DOHH2 (cell line): ENCODE measurements at regions not wholly inside any gene's neighbourhood (a gene's known extent, or its start where the extent isn't known, plus 50 kb on each side); places are given as distances from the start of the nearest gene placed in this dataset.

ENCODE experiments used
- H3F3A ChIP-seq: fragments of 200-600 bp; sonication (generic), shearing (Covaris generic); 2 replicates; pipeline ENCODE4 v1.6.0; 2016; ENCODE audit warnings: antibody characterized with exemption, mild to moderate bottlenecking; ENCODE audit not compliant: control insufficient read depth, insufficient read depth
- H3K27ac ChIP-seq: fragments of 200-600 bp; sonication (generic); 2 replicates; pipeline ENCODE4 v1.5.1; 2014; ENCODE audit warnings: low read depth, mild to moderate bottlenecking, low read length, moderate library complexity
- H3K27me3 ChIP-seq: fragments of 200-600 bp; sonication (generic); 2 replicates; pipeline ENCODE4 v1.6.1; 2014; ENCODE audit warnings: mild to moderate bottlenecking, low read length, mixed read lengths; ENCODE audit not compliant: control insufficient read depth
- H3K36me3 ChIP-seq: fragments of 200-600 bp; sonication (generic); 2 replicates; pipeline ENCODE4 v1.6.1; 2014; ENCODE audit warnings: mild to moderate bottlenecking, low read length, moderate library complexity, mixed read lengths; ENCODE audit not compliant: control insufficient read depth
- H3K4me1 ChIP-seq: fragments of 200-600 bp; sonication (generic); 2 replicates; pipeline ENCODE4 v1.6.1; 2014; ENCODE audit warnings: mild to moderate bottlenecking, low read length, mixed read lengths; ENCODE audit not compliant: control insufficient read depth
- H3K4me2 ChIP-seq: fragments of 200-600 bp; sonication (generic); 2 replicates; pipeline ENCODE4 v1.6.0; 2014; ENCODE audit warnings: mild to moderate bottlenecking, low read length, moderate library complexity
- H3K4me3 ChIP-seq: fragments of 200-600 bp; sonication (generic); 2 replicates; pipeline ENCODE4 v1.5.1; 2014; ENCODE audit warnings: mild to moderate bottlenecking, low read length, mixed read lengths
- H3K79me2 ChIP-seq: fragments of 200-600 bp; sonication (generic); 2 replicates; pipeline ENCODE4 v1.6.1; 2014; ENCODE audit warnings: mild to moderate bottlenecking, low read length, mixed read lengths; ENCODE audit not compliant: control insufficient read depth
- H3K9me2 ChIP-seq: fragments of 200-600 bp; sonication (generic); replicated peaks from 2 replicates; pipeline ENCODE4 v1.6.1; 2014; ENCODE audit warnings: mild to moderate bottlenecking, low read length, mixed read lengths; ENCODE audit not compliant: control insufficient read depth
- H3K9me3 ChIP-seq: fragments of 200-600 bp; sonication (generic); 2 replicates; pipeline ENCODE4 v1.6.1; 2014; ENCODE audit warnings: antibody characterized with exemption, low read length, mixed read lengths; ENCODE audit not compliant: control insufficient read depth, insufficient read depth
- H4K20me1 ChIP-seq: fragments of 200-600 bp; sonication (generic); 2 replicates; pipeline ENCODE4 v1.6.0; 2014; ENCODE audit warnings: low read depth, mild to moderate bottlenecking, antibody characterized with exemption, low read length, moderate library complexity; ENCODE audit not compliant: control insufficient read depth, insufficient read depth
- EZH2phosphoT487 ChIP-seq: fragments of 200-600 bp; sonication (generic); IDR thresholded peaks from 2 replicates; pipeline ENCODE4 v1.6.1; 2017; ENCODE audit warnings: borderline replicate concordance, mild to moderate bottlenecking, antibody characterized with exemption, low read length, moderate library complexity, mixed read lengths
- TF ChIP-seq, protein P1 (sequence below): fragments of 200-600 bp; sonication (generic); IDR thresholded peaks from one replicate; pipeline ENCODE4 v1.5.1; 2014; ENCODE audit warnings: antibody characterized with exemption, mild to moderate bottlenecking, low read depth, low read length; ENCODE audit not compliant: poor library complexity, severe bottlenecking

DNA sequence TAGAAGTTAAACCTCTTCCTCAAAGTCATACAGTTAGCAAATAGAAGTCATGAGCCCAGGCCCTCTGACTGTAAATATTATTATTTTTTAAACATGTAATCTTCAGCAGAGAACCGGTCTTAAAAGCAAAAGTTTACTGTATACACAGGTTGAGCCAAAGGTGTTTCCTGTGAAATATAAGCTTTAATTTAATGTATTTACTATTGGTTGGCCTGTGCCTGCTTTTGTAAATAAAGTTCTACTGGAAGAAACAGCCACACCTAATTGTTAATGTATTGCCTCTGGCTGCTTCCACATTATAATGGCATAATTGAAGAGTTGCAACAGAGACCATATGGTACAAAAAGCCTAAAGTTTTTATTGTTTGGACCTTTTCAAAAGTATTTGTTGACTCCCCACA lies 61.0 kb upstream of the PRDM8 start:
- Histone ChIP-seq H3K27me3 (no peaks in the 10 kb centered on the region), H3F3A (no peaks in the 10 kb centered on the region), H3K79me2 (no peaks in the 10 kb centered on the region), H3K36me3 (no peaks in the 10 kb centered on the region), H3K9me2 (no peaks in the 10 kb centered on the region), H3K4me1 (no peaks in the 10 kb centered on the region), H3K4me2 (no peak overlapping the region), H3K4me3 (no peak overlapping the region), H3K9me3 (no peaks in the 10 kb centered on the region), H4K20me1 (no peaks in the 10 kb centered on the region), H3K27ac (no peak overlapping the region)
- TF ChIP-seq, protein P1, sequence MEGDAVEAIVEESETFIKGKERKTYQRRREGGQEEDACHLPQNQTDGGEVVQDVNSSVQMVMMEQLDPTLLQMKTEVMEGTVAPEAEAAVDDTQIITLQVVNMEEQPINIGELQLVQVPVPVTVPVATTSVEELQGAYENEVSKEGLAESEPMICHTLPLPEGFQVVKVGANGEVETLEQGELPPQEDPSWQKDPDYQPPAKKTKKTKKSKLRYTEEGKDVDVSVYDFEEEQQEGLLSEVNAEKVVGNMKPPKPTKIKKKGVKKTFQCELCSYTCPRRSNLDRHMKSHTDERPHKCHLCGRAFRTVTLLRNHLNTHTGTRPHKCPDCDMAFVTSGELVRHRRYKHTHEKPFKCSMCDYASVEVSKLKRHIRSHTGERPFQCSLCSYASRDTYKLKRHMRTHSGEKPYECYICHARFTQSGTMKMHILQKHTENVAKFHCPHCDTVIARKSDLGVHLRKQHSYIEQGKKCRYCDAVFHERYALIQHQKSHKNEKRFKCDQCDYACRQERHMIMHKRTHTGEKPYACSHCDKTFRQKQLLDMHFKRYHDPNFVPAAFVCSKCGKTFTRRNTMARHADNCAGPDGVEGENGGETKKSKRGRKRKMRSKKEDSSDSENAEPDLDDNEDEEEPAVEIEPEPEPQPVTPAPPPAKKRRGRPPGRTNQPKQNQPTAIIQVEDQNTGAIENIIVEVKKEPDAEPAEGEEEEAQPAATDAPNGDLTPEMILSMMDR = no peak
- no peak for TF ChIP-seq EZH2phosphoT487

GRCh38 chr4:80135702-80136058 lies 61.6 kb upstream of the PRDM8 start:
- no peaks in the 10 kb centered on the region for H3K79me2 ChIP-seq
- TF ChIP-seq EZH2phosphoT487 = no peak
- TF ChIP-seq, protein P1 = no peak
- no peak overlapping the region for H3K27ac ChIP-seq
- no peaks in the 10 kb centered on the region for H4K20me1 ChIP-seq
- no peaks in the 10 kb centered on the region for H3K9me2 ChIP-seq
- H3K4me1 ChIP-seq = no peaks in the 10 kb centered on the region
- H3K4me3 ChIP-seq = no peak overlapping the region
- no peaks in the 10 kb centered on the region for H3F3A ChIP-seq
- H3K27me3 ChIP-seq = no peaks in the 10 kb centered on the region
- no peak overlapping the region for H3K4me2 ChIP-seq
- H3K9me3 ChIP-seq = no peaks in the 10 kb centered on the region
- no peaks in the 10 kb centered on the region for H3K36me3 ChIP-seq

GRCh38 chr4:80134936-80135701 lies 62.1 kb upstream of the ANTXR2 start:
- Histone ChIP-seq H3K9me2 (no peaks in the 10 kb centered on the region), H3K79me2 (no peaks in the 10 kb centered on the region), H3K27me3 (no peaks in the 10 kb centered on the region), H3K4me1 (no peaks in the 10 kb centered on the region), H3K4me2 (no peak overlapping the region), H3K4me3 (no peak overlapping the region), H4K20me1 (no peaks in the 10 kb centered on the region), H3K9me3 (no peaks in the 10 kb centered on the region), H3K27ac (no peak overlapping the region), H3F3A (no peaks in the 10 kb centered on the region), H3K36me3 (no peaks in the 10 kb centered on the region)
- TF ChIP-seq, protein P1 = no peak
- TF ChIP-seq EZH2phosphoT487 = no peak
